ENCODE measurements at regions not wholly inside any gene's neighbourhood (a gene's known extent, or its start where the extent isn't known, plus 50 kb on each side); places are given as distances from the start of the nearest gene placed in this dataset.

- H3K27ac ChIP-seq (ENCODE audit: extremely low read depth, low read depth, low read length): no peak overlapping the region
- in situ Hi-C loops (cut with MboI): no loop called here
- H3K4me1 ChIP-seq (replicated peaks in 1 of 2; ENCODE audit: control insufficient read depth in 2 of 2, insufficient read depth in 2 of 2, low read length in 2 of 2): no peaks in the 10 kb centered on the region; a peak in 1 of 5 replicates
- peaks cover 0 to 46% of the 10 kb centered on the region in 2 experiments; a peak in 2 of 5 replicates for H3K27me3 ChIP-seq (ENCODE audit: control insufficient read depth in 2 of 2, insufficient read depth in 2 of 2, low read length in 2 of 2)
- no peaks in the 10 kb centered on the region for H3K79me2 ChIP-seq (ENCODE audit: control insufficient read depth, insufficient read depth, low read length)
- no peak overlapping the region for H3K9ac ChIP-seq (ENCODE audit: insufficient read depth in 1 of 2, low read depth in 2 of 2, low read length in 2 of 2)
- H4K20me1 ChIP-seq (replicated peaks; ENCODE audit: control insufficient read depth, insufficient read depth, low read length): no peaks in the 10 kb centered on the region
- FAIRE-seq (no peak), ATAC-seq (no peak), DNase-seq (ENCODE audit: extremely low read depth in 1 of 4, low spot score in 3 of 4) (no peak)
- CTCF ChIA-PET (ENCODE audit: low intra/inter-chr PET ratio): no interaction called here
- TF ChIP-seq HDAC8 (tag; IDR thresholded peaks at IDR 0.05): no peak
- no peak for TF ChIP-seq ZSCAN32 (CRISPR knock-in tag; IDR thresholded peaks at IDR 0.05)
- no peak for TF ChIP-seq ELF1 (tag; IDR thresholded peaks at IDR 0.05)
- TF ChIP-seq POLR2B (IDR thresholded peaks at IDR 0.05; ENCODE audit: low read depth, partially characterized antibody): no peak
- TF ChIP-seq BRF1 (IDR thresholded peaks at IDR 0.05; ENCODE audit: borderline replicate concordance, extremely low read depth, insufficient read length): no peak
- no peak for TF ChIP-seq MEIS2 (IDR thresholded peaks at IDR 0.05; ENCODE audit: partially characterized antibody)
- no peak for TF ChIP-seq FOSL1 (tag; conservative IDR thresholded peaks at IDR 0.05)
- TF ChIP-seq ZNF165 (CRISPR knock-in tag; IDR thresholded peaks at IDR 0.05; ENCODE audit: borderline replicate concordance): no peak
- no peak for TF ChIP-seq ZNF140 (CRISPR knock-in tag; IDR thresholded peaks at IDR 0.05)
- TF ChIP-seq ZC3H8 (IDR thresholded peaks at IDR 0.05): no peak
- no peak for TF ChIP-seq RFX7 (CRISPR knock-in tag; IDR thresholded peaks at IDR 0.05)
- no peak overlapping the region for H3K4me3 ChIP-seq
- H3K4me2 ChIP-seq (ENCODE audit: insufficient read depth, low read length): no peak overlapping the region
- H3K9me1 ChIP-seq (ENCODE audit: control insufficient read depth, insufficient read depth, low read length): no peaks in the 10 kb centered on the region
- no peaks in the 10 kb centered on the region for H3K9me3 ChIP-seq (replicated peaks; ENCODE audit: control insufficient read depth, insufficient read depth, low read depth, low read length)
- no peak overlapping the region for H2AFZ ChIP-seq (ENCODE audit: low read depth, low read length)
- intact Hi-C loops (cut with micrococcal nuclease): no loop called here
- 0% methylated on average over 3 of the region's 4 CpGs for WGBS (ENCODE audit: insufficient coverage, low coverage, missing lambda C conversion rate)
- no peaks in the 10 kb centered on the region for H3K36me3 ChIP-seq (ENCODE audit: control insufficient read depth, insufficient read depth, low read length)
- POLR2A ChIA-PET: no interaction called here
- BruUV-seq (replicated peaks): no TSS peak
These were observed 240.9 kb downstream of the HAUS1 start for GRCh38 chr18:46345181-46345465.
